ENCODE measurements at regions not wholly inside any gene's neighbourhood (a gene's known extent, or its start where the extent isn't known, plus 50 kb on each side); places are given as distances from the start of the nearest gene placed in this dataset.

DNA sequence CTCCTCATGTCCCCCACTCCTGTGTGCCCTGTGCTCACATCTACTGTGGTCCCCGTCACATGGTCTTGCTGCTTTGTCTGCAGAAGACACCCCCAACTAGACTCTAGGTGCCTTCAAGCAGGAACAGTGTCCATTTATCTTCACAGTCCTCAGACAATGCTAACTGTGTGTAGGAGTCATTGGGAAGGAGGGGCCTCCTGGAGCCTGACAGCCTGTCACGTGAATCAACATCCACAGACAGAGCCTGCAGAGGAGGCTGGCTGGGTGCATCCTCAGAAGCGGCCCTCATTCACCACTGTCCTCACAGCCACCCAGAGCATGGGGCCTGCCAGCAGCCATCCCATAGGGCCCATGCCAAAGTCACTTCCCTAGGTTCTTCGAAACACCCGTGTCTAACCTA is 98.7 kb downstream of the MED10 start:
- H3K27me3 ChIP-seq, result no peaks in the 10 kb centered on the region
- H3K4me1 ChIP-seq, result no peaks in the 10 kb centered on the region
- H3K4me3 ChIP-seq, result no peak overlapping the region
- H3K36me3 ChIP-seq, result no peaks in the 10 kb centered on the region
- intact Hi-C loops (cut with DNase I; ENCODE audit: low total_unique reads), result no loop called here
- DNase-seq (ENCODE audit: low spot score in 2 of 2), result no peak
- no peak overlapping the region for H3K27ac ChIP-seq
- peaks cover 0 to 4% of the 10 kb centered on the region in 2 donors for H3K9me3 ChIP-seq
- TF ChIP-seq POLR2AphosphoS5 (IDR thresholded peaks at IDR 0.05) (no peak), POLR2A (IDR thresholded peaks at IDR 0.05) (no peak)

DNA sequence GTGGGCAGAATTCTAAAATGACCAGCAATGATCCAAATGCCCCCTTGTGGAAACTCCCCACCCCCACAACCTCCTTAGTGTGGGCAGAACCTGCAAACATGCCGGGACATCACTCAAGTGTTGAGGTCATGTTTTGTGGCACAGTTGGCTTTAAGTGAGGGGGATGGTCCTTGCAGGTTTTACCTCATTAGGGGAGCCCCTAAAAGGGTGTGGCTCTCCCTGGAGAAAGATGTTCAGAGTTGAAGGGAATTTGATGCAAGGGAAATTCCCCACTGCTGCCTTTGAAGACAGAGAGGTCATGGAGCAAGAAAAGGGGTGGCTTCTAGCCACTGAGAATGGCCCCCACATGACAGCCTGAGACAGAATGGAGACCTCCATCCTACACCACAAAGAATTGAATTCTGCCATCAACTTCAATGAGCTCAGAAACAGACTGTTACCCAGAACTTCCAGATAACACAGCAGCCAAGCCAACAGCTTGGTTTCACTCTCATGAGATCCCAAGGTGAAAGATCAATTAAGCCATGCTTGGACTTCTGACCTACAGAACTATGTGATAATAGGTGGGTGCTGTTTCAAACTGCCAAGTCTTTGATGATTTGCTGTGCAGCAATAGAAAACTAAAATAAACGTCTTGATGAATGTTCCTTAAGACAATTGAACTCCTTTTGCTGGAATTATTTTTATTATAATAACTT is 103.4 kb downstream of the MED10 start:
- Histone ChIP-seq H3K27me3 (no peaks in the 10 kb centered on the region), H3K36me3 (no peaks in the 10 kb centered on the region), H3K4me3 (no peak overlapping the region), H3K27ac (no peak overlapping the region), H3K4me1 (no peaks in the 10 kb centered on the region), H3K9me3 (peaks cover 3 to 17% of the 10 kb centered on the region in 2 donors)
- intact Hi-C loops (cut with DNase I; ENCODE audit: low total_unique reads), result no loop called here
- no peak for DNase-seq (ENCODE audit: low spot score in 2 of 2)
- TF ChIP-seq POLR2A (IDR thresholded peaks at IDR 0.05), result no peak
- TF ChIP-seq POLR2AphosphoS5 (IDR thresholded peaks at IDR 0.05), result no peak
- TF ChIP-seq, protein P1, sequence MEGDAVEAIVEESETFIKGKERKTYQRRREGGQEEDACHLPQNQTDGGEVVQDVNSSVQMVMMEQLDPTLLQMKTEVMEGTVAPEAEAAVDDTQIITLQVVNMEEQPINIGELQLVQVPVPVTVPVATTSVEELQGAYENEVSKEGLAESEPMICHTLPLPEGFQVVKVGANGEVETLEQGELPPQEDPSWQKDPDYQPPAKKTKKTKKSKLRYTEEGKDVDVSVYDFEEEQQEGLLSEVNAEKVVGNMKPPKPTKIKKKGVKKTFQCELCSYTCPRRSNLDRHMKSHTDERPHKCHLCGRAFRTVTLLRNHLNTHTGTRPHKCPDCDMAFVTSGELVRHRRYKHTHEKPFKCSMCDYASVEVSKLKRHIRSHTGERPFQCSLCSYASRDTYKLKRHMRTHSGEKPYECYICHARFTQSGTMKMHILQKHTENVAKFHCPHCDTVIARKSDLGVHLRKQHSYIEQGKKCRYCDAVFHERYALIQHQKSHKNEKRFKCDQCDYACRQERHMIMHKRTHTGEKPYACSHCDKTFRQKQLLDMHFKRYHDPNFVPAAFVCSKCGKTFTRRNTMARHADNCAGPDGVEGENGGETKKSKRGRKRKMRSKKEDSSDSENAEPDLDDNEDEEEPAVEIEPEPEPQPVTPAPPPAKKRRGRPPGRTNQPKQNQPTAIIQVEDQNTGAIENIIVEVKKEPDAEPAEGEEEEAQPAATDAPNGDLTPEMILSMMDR (IDR thresholded peaks at IDR 0.05), result no peak

DNA sequence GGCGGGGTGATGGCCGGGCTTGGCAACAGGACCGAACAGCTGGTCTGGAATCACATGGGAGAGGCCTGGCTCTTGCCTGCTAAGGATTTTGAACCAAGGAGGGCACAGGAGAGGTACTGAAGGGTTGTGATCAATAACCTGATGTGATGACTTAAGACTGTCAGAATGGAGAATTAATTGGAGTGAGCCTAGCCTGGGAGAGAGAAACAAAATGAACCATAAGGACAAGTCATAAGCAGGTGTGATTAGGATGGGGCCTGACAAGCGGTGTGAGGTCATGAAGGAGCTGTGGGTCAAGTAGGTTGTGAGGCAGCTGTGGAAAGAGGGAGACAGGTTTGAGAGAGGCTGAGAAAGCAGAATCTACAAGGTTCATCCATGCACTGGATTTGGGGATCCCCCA is 104.6 kb downstream of the MED10 start:
- no peak for DNase-seq (ENCODE audit: low spot score in 2 of 2)
- Histone ChIP-seq H3K4me1 (no peaks in the 10 kb centered on the region), H3K36me3 (no peaks in the 10 kb centered on the region), H3K27ac (no peak overlapping the region), H3K9me3 (peaks cover 3 to 17% of the 10 kb centered on the region in 2 donors), H3K27me3 (no peaks in the 10 kb centered on the region), H3K4me3 (no peak overlapping the region)
- no peak for TF ChIP-seq POLR2A (IDR thresholded peaks at IDR 0.05)
- TF ChIP-seq POLR2AphosphoS5 (IDR thresholded peaks at IDR 0.05), result no peak
- TF ChIP-seq, protein P1 (IDR thresholded peaks at IDR 0.05), result no peak
- intact Hi-C loops (cut with DNase I; ENCODE audit: low total_unique reads), result no loop called here

DNA sequence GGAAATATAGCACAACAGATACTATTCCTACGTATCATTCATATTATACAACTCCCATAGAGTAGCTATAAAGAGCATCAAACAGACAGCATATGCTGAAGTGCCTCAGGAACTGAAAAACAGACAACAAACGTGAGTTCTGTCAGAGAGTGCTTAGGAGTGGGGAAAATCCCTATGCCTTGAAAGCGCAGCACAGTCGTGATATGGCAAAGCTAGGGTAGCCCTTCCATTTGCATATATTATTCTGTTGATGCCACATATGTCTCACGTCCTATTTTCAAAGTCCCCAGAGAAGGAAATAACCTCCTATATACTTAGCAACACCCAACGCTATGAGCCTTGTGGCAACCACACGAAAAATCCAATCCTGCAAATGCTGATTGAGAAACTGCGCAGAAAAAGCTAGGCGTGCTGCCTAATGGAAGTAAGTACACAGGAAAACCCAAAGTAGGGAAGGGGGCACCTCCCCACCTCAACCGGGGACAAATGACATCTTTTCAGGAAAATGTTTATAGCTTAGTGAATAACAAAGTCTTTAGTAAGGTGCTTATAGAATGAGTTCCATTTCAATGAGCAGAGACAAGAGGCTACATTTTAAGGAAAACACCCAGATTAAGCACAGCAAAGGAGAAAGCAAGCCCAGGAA is 105.1 kb downstream of the MED10 start:
- Histone ChIP-seq H3K4me3 (no peak overlapping the region), H3K9me3 (peaks cover 3 to 17% of the 10 kb centered on the region in 2 donors), H3K36me3 (no peaks in the 10 kb centered on the region), H3K27me3 (no peaks in the 10 kb centered on the region), H3K4me1 (no peaks in the 10 kb centered on the region), H3K27ac (no peak overlapping the region)
- no peak for DNase-seq (ENCODE audit: low spot score in 2 of 2)
- intact Hi-C loops (cut with DNase I; ENCODE audit: low total_unique reads), result no loop called here
- TF ChIP-seq POLR2A (IDR thresholded peaks at IDR 0.05) (no peak), POLR2AphosphoS5 (IDR thresholded peaks at IDR 0.05) (no peak)
- TF ChIP-seq, protein P1 (IDR thresholded peaks at IDR 0.05), result no peak

DNA sequence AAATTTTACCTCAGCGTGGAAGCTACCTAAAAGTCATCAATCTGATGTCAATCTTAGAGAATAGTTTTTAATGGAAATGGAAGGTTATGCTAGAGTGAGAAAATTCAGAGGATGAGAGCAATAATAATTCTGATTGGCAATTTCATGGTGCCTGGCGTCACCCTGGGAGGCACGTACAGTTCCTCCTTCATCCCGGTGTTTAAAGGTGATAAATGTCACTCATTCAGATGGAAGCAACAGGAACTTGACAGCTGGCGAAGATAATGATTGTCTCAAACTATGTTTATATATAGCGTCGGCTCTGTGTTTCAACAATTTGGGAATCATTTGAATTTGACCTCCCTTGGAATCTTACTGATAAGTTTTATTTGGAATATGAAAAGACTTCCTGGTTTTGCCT is 108.4 kb downstream of the MED10 start:
- H3K4me1 ChIP-seq, result no peaks in the 10 kb centered on the region
- H3K27ac ChIP-seq, result no peak overlapping the region
- no peaks in the 10 kb centered on the region for H3K36me3 ChIP-seq
- TF ChIP-seq POLR2A (IDR thresholded peaks at IDR 0.05) (no peak), POLR2AphosphoS5 (IDR thresholded peaks at IDR 0.05) (no peak)
- TF ChIP-seq, protein P1 (IDR thresholded peaks at IDR 0.05), result no peak
- no peaks in the 10 kb centered on the region for H3K27me3 ChIP-seq
- H3K4me3 ChIP-seq, result no peak overlapping the region
- no peak for DNase-seq (ENCODE audit: low spot score in 2 of 2)
- intact Hi-C loops (cut with DNase I; ENCODE audit: low total_unique reads), result no loop called here
- H3K9me3 ChIP-seq, result peaks cover 3 to 17% of the 10 kb centered on the region in 2 donors

Measured in breast epithelium (tissue), 4 donors.